OCI-LY3 (cell line): ENCODE measurements at regions not wholly inside any gene's neighbourhood (a gene's known extent, or its start where the extent isn't known, plus 50 kb on each side); places are given as distances from the start of the nearest gene placed in this dataset.

Experiments
- H2AFZ ChIP-seq: fragments of 200-600, 300-600 bp; shearing (Covaris generic); 2 replicates; pipeline ENCODE4 v1.6.0; 2014; ENCODE audit warnings: antibody characterized with exemption, low read depth, low read length
- H3K27ac ChIP-seq: fragments of 200-600, 300-600 bp; sonication (generic); 2 replicates; pipeline ENCODE4 v1.5.1; 2014; ENCODE audit warnings: mild to moderate bottlenecking, low read length, moderate library complexity, mixed read lengths
- H3K27me3 ChIP-seq: fragments of 200-600, 300-600 bp; sonication (generic); 2 replicates; pipeline ENCODE4 v1.6.1; 2014; ENCODE audit warnings: low read depth, low read length, mixed read lengths
- H3K36me3 ChIP-seq: fragments of 200-600, 300-600 bp; sonication (generic); replicated peaks from 2 replicates; pipeline ENCODE3; 2014; ENCODE audit warnings: low read depth, low read length, mixed read lengths
- H3K4me1 ChIP-seq: fragments of 300-600, 200-600 bp; sonication (generic); 2 replicates; pipeline ENCODE4 v1.6.1; 2014; ENCODE audit warnings: low read length, mixed read lengths
- H3K4me2 ChIP-seq: fragments of 200-600, 300-600 bp; sonication (generic); 2 replicates; pipeline ENCODE4 v1.6.1; 2014; ENCODE audit warnings: low read length, mixed read lengths
- H3K4me3 ChIP-seq: fragments of 300-600, 200-600 bp; sonication (generic); 2 replicates; pipeline ENCODE4 v1.5.1; 2014; ENCODE audit warnings: antibody characterized with exemption, mild to moderate bottlenecking, low read length, moderate library complexity
- H3K79me2 ChIP-seq: fragments of 300-600, 200-600 bp; shearing (Covaris generic); 2 replicates; pipeline ENCODE4 v1.6.1; 2014; ENCODE audit warnings: mild to moderate bottlenecking, low read length, mixed read lengths
- H3K9ac ChIP-seq: fragments of 300-600, 200-600 bp; shearing (Covaris generic); 2 replicates; pipeline ENCODE4 v1.6.0; 2014; ENCODE audit warnings: mild to moderate bottlenecking, low read length, moderate library complexity
- H3K9me3 ChIP-seq: fragments of 200-600, 300-600 bp; shearing (Covaris generic); 2 replicates; pipeline ENCODE4 v1.6.1; 2014; ENCODE audit warnings: low read length, mixed read lengths; ENCODE audit not compliant: insufficient read depth
- H4K20me1 ChIP-seq: fragments of 200-600, 300-600 bp; sonication (generic); 2 replicates; pipeline ENCODE4 v1.6.1; 2016; ENCODE audit warnings: low read length, mixed read lengths; ENCODE audit not compliant: insufficient read depth
- EZH2phosphoT487 ChIP-seq: fragments of 200-600 bp; shearing (Covaris generic); IDR thresholded peaks from 2 replicates; pipeline ENCODE4 v1.6.1; 2018; ENCODE audit warnings: antibody characterized with exemption, mixed run types, low read depth
- TF ChIP-seq, protein P1 (sequence below): fragments of 200-600, 300-600 bp; sonication (generic); IDR thresholded peaks from 2 replicates; pipeline ENCODE4 v1.5.1; 2014; ENCODE audit warnings: antibody characterized with exemption, low read length, low read depth

DNA sequence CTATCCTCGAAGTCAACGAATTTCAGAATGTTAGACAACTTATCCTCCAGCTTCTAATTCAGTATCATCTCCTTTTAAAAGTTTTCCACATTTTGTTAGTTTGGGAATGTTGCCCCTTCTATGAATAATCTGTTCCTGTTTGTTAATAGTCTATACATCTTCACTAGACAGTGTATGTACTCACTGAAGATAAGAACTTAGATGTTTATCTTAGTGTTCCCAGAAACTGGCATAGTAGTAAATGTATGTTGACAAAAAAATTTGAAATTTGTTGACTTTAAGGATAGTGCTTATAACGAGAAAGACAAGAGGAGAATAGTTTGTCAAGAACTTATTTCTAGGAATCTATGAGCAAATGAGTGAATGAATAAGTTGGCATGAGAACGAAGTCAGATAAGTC is 162.0 kb upstream of the GULP1 start:
- H3K79me2 ChIP-seq, result no peaks in the 10 kb centered on the region
- H3K9me3 ChIP-seq, result no peaks in the 10 kb centered on the region
- no peak overlapping the region for H3K9ac ChIP-seq
- no peak overlapping the region for H3K4me2 ChIP-seq
- H3K36me3 ChIP-seq, result no peaks in the 10 kb centered on the region
- H3K27me3 ChIP-seq, result no peaks in the 10 kb centered on the region
- no peaks in the 10 kb centered on the region for H4K20me1 ChIP-seq
- H2AFZ ChIP-seq, result no peak overlapping the region
- H3K4me3 ChIP-seq, result no peak overlapping the region
- no peak overlapping the region for H3K27ac ChIP-seq
- H3K4me1 ChIP-seq, result no peaks in the 10 kb centered on the region
- TF ChIP-seq EZH2phosphoT487, result no peak
- TF ChIP-seq, protein P1, sequence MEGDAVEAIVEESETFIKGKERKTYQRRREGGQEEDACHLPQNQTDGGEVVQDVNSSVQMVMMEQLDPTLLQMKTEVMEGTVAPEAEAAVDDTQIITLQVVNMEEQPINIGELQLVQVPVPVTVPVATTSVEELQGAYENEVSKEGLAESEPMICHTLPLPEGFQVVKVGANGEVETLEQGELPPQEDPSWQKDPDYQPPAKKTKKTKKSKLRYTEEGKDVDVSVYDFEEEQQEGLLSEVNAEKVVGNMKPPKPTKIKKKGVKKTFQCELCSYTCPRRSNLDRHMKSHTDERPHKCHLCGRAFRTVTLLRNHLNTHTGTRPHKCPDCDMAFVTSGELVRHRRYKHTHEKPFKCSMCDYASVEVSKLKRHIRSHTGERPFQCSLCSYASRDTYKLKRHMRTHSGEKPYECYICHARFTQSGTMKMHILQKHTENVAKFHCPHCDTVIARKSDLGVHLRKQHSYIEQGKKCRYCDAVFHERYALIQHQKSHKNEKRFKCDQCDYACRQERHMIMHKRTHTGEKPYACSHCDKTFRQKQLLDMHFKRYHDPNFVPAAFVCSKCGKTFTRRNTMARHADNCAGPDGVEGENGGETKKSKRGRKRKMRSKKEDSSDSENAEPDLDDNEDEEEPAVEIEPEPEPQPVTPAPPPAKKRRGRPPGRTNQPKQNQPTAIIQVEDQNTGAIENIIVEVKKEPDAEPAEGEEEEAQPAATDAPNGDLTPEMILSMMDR, result no peak

DNA sequence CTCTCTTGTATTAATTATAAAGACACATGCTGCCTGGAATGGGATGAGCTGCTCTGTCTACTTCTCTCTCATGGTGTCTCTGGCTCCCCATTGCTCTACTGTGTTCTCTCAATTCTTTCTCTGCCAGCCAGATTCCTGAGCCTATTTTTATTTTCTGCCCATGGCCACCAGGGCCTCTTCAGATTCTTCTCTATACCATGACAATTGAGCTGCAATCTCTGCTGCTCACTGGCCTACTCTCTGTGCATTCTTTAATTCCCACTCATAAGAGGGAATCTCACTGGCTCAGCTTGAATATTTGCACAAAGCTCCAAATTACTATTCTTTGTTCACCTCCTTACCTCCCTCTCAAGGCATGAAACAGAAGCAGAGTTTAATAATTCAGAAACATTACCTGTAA is 161.4 kb upstream of the GULP1 start:
- no peaks in the 10 kb centered on the region for H3K9me3 ChIP-seq
- H3K36me3 ChIP-seq, result no peaks in the 10 kb centered on the region
- no peak for TF ChIP-seq EZH2phosphoT487
- TF ChIP-seq, protein P1, result no peak
- no peaks in the 10 kb centered on the region for H3K4me1 ChIP-seq
- H4K20me1 ChIP-seq, result no peaks in the 10 kb centered on the region
- no peaks in the 10 kb centered on the region for H3K27me3 ChIP-seq
- H3K4me3 ChIP-seq, result no peak overlapping the region
- H3K79me2 ChIP-seq, result no peaks in the 10 kb centered on the region
- H3K27ac ChIP-seq, result no peak overlapping the region
- no peak overlapping the region for H3K4me2 ChIP-seq
- no peak overlapping the region for H3K9ac ChIP-seq
- no peak overlapping the region for H2AFZ ChIP-seq

DNA sequence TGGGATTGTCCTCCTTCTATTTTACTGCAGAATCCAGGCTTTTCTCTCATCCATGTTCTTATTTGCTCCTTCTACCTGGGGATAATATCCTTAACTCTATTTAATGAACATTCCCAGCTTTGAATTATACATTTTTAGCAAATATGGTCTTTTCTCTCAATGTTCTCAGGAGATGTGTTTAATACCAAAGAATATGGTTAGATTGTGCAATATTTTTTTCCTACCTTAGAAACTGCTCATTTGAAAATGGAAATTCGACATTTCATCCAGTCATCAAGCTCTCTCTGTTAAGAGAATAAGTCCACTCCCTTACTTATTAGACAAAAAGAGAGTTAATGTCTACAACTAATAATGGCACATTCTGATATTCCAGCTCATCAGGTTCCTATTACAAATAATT is 160.4 kb upstream of the GULP1 start:
- Histone ChIP-seq H3K4me1 (no peaks in the 10 kb centered on the region), H3K9me3 (no peaks in the 10 kb centered on the region), H3K27me3 (no peaks in the 10 kb centered on the region), H3K27ac (no peak overlapping the region), H3K4me2 (no peak overlapping the region), H2AFZ (no peak overlapping the region), H3K4me3 (no peak overlapping the region), H3K36me3 (no peaks in the 10 kb centered on the region), H3K9ac (no peak overlapping the region), H4K20me1 (no peaks in the 10 kb centered on the region), H3K79me2 (no peaks in the 10 kb centered on the region)
- TF ChIP-seq, protein P1, result no peak
- TF ChIP-seq EZH2phosphoT487, result no peak

DNA sequence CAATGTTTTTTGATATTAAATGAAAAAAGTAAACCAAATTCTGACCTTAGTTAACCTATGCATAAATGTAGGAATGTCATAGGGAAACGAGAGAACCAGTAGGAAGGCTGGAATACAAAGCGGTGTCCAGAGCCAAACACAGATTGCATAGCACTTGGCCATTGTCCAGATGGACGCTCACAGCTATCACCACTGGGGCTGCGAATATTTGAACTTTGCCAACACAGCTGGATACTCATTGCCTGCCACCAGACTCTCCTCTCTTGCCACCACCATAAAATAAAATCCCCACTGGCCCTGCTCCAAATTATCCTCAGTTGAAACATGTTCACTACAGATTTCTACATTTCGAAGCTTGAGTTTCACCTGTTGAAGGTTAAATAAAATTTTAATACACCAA is 159.3 kb upstream of the GULP1 start:
- H4K20me1 ChIP-seq, result no peaks in the 10 kb centered on the region
- no peaks in the 10 kb centered on the region for H3K4me1 ChIP-seq
- H3K4me3 ChIP-seq, result no peak overlapping the region
- H3K27me3 ChIP-seq, result no peaks in the 10 kb centered on the region
- TF ChIP-seq EZH2phosphoT487, result no peak
- TF ChIP-seq, protein P1, result no peak
- H3K27ac ChIP-seq, result no peak overlapping the region
- H3K79me2 ChIP-seq, result no peaks in the 10 kb centered on the region
- H3K9ac ChIP-seq, result no peak overlapping the region
- H2AFZ ChIP-seq, result no peak overlapping the region
- no peak overlapping the region for H3K4me2 ChIP-seq
- no peaks in the 10 kb centered on the region for H3K9me3 ChIP-seq
- H3K36me3 ChIP-seq, result no peaks in the 10 kb centered on the region
